ENCODE measurements at regions not wholly inside any gene's neighbourhood (a gene's known extent, or its start where the extent isn't known, plus 50 kb on each side); places are given as distances from the start of the nearest gene placed in this dataset.

GRCh38 chr5:83837265-83837907 is 116.7 kb upstream of the HAPLN1 start (continued):
- no peak for TF ChIP-seq IRF3 (IDR thresholded peaks at IDR 0.05; ENCODE audit: low read depth, low read length)
- TF ChIP-seq POLR2AphosphoS5 (IDR thresholded peaks at IDR 0.05; ENCODE audit: low read depth, low read length), result peak; percentile 34; the same call in 1 of the 2 replicates
- TF ChIP-seq NFIC (IDR thresholded peaks at IDR 0.05; ENCODE audit: borderline replicate concordance), result peak; percentile 66; the same call in 1 of the 2 replicates
- peak; percentile 78 for TF ChIP-seq TEAD4 (IDR thresholded peaks at IDR 0.05; ENCODE audit: borderline replicate concordance, insufficient read depth)
- no peak for TF ChIP-seq RXRA (IDR thresholded peaks at IDR 0.05; ENCODE audit: borderline replicate concordance, low read depth)
- TF ChIP-seq GABPA (IDR thresholded peaks at IDR 0.05; ENCODE audit: low read depth), result no peak
- no peak for TF ChIP-seq ZBTB33 (IDR thresholded peaks at IDR 0.05; ENCODE audit: borderline replicate concordance, low read depth)
- no peak for TF ChIP-seq RFX5 (IDR thresholded peaks at IDR 0.05; ENCODE audit: low read length)
- no peak for TF ChIP-seq USF1 (IDR thresholded peaks at IDR 0.05; ENCODE audit: borderline replicate concordance, low read depth)
- no peak for TF ChIP-seq GATA2 (CRISPR knock-in tag; IDR thresholded peaks at IDR 0.05)
- no peak for TF ChIP-seq RAD21 (IDR thresholded peaks at IDR 0.05; ENCODE audit: low read length)
- TF ChIP-seq FOSL2 (IDR thresholded peaks at IDR 0.05; ENCODE audit: borderline replicate concordance, low read depth), result peak; percentile 64; the same call in 1 of the 2 replicates
- TF ChIP-seq NRF1 (IDR thresholded peaks at IDR 0.05; ENCODE audit: low read depth, low read length), result no peak
- TF ChIP-seq USF2 (IDR thresholded peaks at IDR 0.05; ENCODE audit: borderline replicate concordance, low read depth, low read length), result no peak
- no peak for TF ChIP-seq MAX (IDR thresholded peaks at IDR 0.05; ENCODE audit: low read depth)
- TF ChIP-seq RCOR1 (IDR thresholded peaks at IDR 0.05; ENCODE audit: low read length), result no peak

- H4K20me1 ChIP-seq (ENCODE audit: insufficient read depth), result no peaks in the 10 kb centered on the region
- no peaks in the 10 kb centered on the region for H3K9me3 ChIP-seq
- H3K27me3 ChIP-seq (ENCODE audit: insufficient read depth), result no peaks in the 10 kb centered on the region
- no peak overlapping the region for H3K27ac ChIP-seq (ENCODE audit: low read depth in 2 of 2, low read length in 1 of 2)
- no peak for DNase-seq
- POLR2A ChIA-PET, result no interaction called here
- H3K9ac ChIP-seq, result no peak overlapping the region
- H3K9me2 ChIP-seq, result no peaks in the 10 kb centered on the region
- H3K36me3 ChIP-seq (replicated peaks in 1 of 2; ENCODE audit: control insufficient read depth in 1 of 2, insufficient read depth in 2 of 2, low read length in 1 of 2), result no peaks in the 10 kb centered on the region
- peaks cover 7% of the 10 kb centered on the region for H3F3A ChIP-seq (replicated peaks; ENCODE audit: insufficient read depth)
- H3K79me2 ChIP-seq (ENCODE audit: insufficient read depth), result no peaks in the 10 kb centered on the region
- 77% methylated on average over 5 of the region's 5 CpGs for WGBS (ENCODE audit: low lambda C conversion rate)
- no peak overlapping the region for H2AFZ ChIP-seq (ENCODE audit: low read depth)
- CTCF ChIA-PET, result no interaction called here
- no peak overlapping the region for H3K4me3 ChIP-seq (ENCODE audit: low read depth in 2 of 2, low read length in 1 of 2)
- TF ChIP-seq MAX (IDR thresholded peaks at IDR 0.05; ENCODE audit: low read depth) (no peak), MEF2A (IDR thresholded peaks at IDR 0.05; ENCODE audit: borderline replicate concordance, low read depth) (no peak), IRF3 (IDR thresholded peaks at IDR 0.05; ENCODE audit: low read depth, low read length) (no peak), ELF1 (IDR thresholded peaks at IDR 0.05) (no peak), ZBTB33 (IDR thresholded peaks at IDR 0.05; ENCODE audit: borderline replicate concordance, low read depth) (no peak)
- no peak overlapping the region for H3K4me2 ChIP-seq
- peaks cover 6 to 14% of the 10 kb centered on the region in 2 experiments; a peak in 3 of 4 replicates for H3K4me1 ChIP-seq (ENCODE audit: control insufficient read depth in 1 of 2, insufficient read depth in 2 of 2, low read depth in 1 of 2, low read length in 1 of 2)
These were observed 113.7 kb upstream of the HAPLN1 start for GRCh38 chr5:83834306-83834705.

All from SK-N-SH (cell line).